ENCODE measurements at regions not wholly inside any gene's neighbourhood (a gene's known extent, or its start where the extent isn't known, plus 50 kb on each side); places are given as distances from the start of the nearest gene placed in this dataset.

DNA sequence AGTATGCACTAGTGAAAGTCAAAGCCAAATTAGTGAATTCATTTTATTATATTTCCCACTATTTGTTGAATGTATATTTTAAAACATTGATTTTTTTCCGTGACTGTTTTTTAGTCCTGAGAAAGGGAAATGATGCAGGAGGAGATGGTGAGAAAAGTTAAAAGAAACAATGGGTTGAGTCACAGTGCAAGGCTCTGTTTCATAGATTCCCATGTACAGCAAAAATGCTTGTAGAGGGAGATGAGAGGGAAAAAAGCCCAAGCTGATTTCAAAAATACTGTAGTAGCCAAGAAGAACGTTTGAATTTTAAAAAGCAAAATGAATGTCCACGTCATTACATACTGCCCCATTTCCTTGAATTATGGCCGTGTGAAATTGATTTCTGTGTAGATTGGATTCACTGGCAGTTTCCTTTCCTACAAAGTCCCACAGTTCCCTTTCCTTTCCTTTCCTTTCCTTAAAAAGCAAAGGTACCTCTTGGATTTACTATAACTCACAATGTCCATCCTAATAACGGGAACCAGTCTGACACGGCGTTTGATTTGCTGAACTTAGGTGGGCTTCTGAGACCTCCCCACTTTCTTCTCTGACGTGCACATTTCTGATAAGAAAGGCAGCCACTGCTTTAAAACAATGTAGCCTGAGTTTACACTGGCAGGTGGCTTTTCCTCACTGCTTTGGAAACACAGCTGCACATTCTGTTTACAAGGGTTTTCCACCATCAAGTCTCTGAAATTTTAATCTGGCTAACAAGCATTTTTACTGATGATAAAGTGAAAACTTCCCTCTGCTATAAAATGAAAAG lies 63.7 kb downstream of the SPCS3 start:
- TF ChIP-seq, protein P1, sequence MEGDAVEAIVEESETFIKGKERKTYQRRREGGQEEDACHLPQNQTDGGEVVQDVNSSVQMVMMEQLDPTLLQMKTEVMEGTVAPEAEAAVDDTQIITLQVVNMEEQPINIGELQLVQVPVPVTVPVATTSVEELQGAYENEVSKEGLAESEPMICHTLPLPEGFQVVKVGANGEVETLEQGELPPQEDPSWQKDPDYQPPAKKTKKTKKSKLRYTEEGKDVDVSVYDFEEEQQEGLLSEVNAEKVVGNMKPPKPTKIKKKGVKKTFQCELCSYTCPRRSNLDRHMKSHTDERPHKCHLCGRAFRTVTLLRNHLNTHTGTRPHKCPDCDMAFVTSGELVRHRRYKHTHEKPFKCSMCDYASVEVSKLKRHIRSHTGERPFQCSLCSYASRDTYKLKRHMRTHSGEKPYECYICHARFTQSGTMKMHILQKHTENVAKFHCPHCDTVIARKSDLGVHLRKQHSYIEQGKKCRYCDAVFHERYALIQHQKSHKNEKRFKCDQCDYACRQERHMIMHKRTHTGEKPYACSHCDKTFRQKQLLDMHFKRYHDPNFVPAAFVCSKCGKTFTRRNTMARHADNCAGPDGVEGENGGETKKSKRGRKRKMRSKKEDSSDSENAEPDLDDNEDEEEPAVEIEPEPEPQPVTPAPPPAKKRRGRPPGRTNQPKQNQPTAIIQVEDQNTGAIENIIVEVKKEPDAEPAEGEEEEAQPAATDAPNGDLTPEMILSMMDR (IDR thresholded peaks at IDR 0.05), result no peak
- TF ChIP-seq POLR2A (IDR thresholded peaks at IDR 0.05), result no peak
